Fibroblast of lung (primary cell): ENCODE measurements at regions not wholly inside any gene's neighbourhood (a gene's known extent, or its start where the extent isn't known, plus 50 kb on each side); places are given as distances from the start of the nearest gene placed in this dataset.
A peak's percentile ranks its signal among the peaks of the same experiment; 100 is the strongest.

Experiments
- DNase-seq, 2 donors: peaks; one replicate each; pipeline versions ENCODE4 v3.0.0 to v3.0.0-alpha.2; 2010; ENCODE audit warnings: low read depth in 2 of 2
- H2AFZ ChIP-seq: 2 replicates; pipeline ENCODE4 v1.5.1; 2012; ENCODE audit warnings: low read length, control low read depth, inconsistent platforms
- H3K27ac ChIP-seq: 2 replicates; pipeline ENCODE4 v1.5.1; 2011; ENCODE audit warnings: low read length, control low read depth; ENCODE audit not compliant: insufficient read depth
- H3K27me3 ChIP-seq: 2 replicates; pipeline ENCODE4 v1.5.1; 2011; ENCODE audit warnings: mild to moderate bottlenecking, low read length; ENCODE audit not compliant: control insufficient read depth, insufficient read depth
- H3K36me3 ChIP-seq: 2 replicates; pipeline ENCODE4 v1.5.1; 2011; ENCODE audit warnings: low read length; ENCODE audit not compliant: control insufficient read depth, insufficient read depth
- H3K4me1 ChIP-seq: 2 replicates; pipeline ENCODE4 v1.5.1; 2011; ENCODE audit warnings: low read length; ENCODE audit not compliant: control insufficient read depth, insufficient read depth; ENCODE audit errors: extremely low read depth
- H3K4me2 ChIP-seq: 2 replicates; pipeline ENCODE4 v1.5.1; 2011; ENCODE audit warnings: low read length, control low read depth; ENCODE audit not compliant: insufficient read depth; ENCODE audit errors: extremely low read depth
- H3K4me3 ChIP-seq, 4 experiments: fragments of 200-600 bp in 1 of 4; sonication (generic) in 1 of 4; replicated peaks in 1 of 4; 2 replicates each; pipeline ENCODE4 v1.5.1; 2011 to 2016; ENCODE audit warnings: low read length in 4 of 4, low read depth in 3 of 4, mild to moderate bottlenecking in 3 of 4, control low read depth in 2 of 4, inconsistent platforms in 1 of 4, mixed read lengths in 1 of 4; ENCODE audit not compliant: insufficient read depth in 1 of 4; ENCODE audit errors: control extremely low read depth in 1 of 4
- H3K79me2 ChIP-seq: 2 replicates; pipeline ENCODE4 v1.5.1; 2012; ENCODE audit warnings: mild to moderate bottlenecking, low read length, inconsistent platforms; ENCODE audit not compliant: control insufficient read depth, insufficient read depth
- H3K9ac ChIP-seq: 2 replicates; pipeline ENCODE4 v1.5.1; 2011; ENCODE audit warnings: mild to moderate bottlenecking, low read length, control low read depth; ENCODE audit not compliant: insufficient read depth
- H3K9me3 ChIP-seq: 2 replicates; pipeline ENCODE4 v1.5.1; 2012; ENCODE audit warnings: low read depth, low read length; ENCODE audit not compliant: control insufficient read depth, insufficient read depth
- H4K20me1 ChIP-seq: 2 replicates; pipeline ENCODE4 v1.5.1; 2011; ENCODE audit warnings: low read length; ENCODE audit not compliant: control insufficient read depth, insufficient read depth; ENCODE audit errors: extremely low read depth
- EZH2 ChIP-seq: IDR thresholded peaks from 2 replicates; pipeline ENCODE4 v1.5.1; 2012; ENCODE audit warnings: low read length, control low read depth, mild to moderate bottlenecking; ENCODE audit errors: missing control alignments
- TF ChIP-seq, protein P1 (sequence below), 2 donors: IDR thresholded peaks in 1 of 2; conservative IDR thresholded peaks in 1 of 2; 1 replicate in 1 of 2; 2 replicates in 1 of 2; pipeline ENCODE4 v1.5.1; 2011 to 2012; ENCODE audit warnings: low read length in 2 of 2, control low read depth in 1 of 2, inconsistent platforms in 1 of 2, low read depth in 1 of 2, mild to moderate bottlenecking in 1 of 2

DNA sequence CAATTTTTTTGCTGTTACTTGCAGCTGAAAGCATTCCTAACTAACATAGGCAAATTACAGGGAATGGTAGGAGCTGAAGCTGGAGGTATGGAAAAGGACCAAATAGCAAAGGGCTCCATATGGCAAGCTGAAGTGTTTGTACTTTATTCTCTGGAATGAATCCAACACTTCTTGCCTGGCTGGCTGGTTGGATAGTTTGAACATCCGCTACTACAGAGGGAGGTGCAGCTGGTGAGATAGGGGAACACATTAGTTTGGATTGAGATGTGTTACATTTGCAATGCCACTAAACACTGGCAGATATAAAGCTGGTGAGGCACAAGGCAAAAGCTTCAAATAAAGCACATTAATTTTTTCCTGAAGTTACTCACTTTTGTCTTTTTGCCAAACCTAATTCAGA is 291.5 kb downstream of the SP3 start:
- H3K4me2 ChIP-seq = no peak overlapping the region
- no peaks in the 10 kb centered on the region for H3K27me3 ChIP-seq
- H3K27ac ChIP-seq = no peak overlapping the region
- H3K4me3 ChIP-seq = no peak overlapping the region
- DNase-seq = peak in 1 of 2 donors; percentile 28
- no peaks in the 10 kb centered on the region for H4K20me1 ChIP-seq
- no peaks in the 10 kb centered on the region for H3K9me3 ChIP-seq
- no peak overlapping the region for H3K9ac ChIP-seq
- no peaks in the 10 kb centered on the region for H3K4me1 ChIP-seq
- H2AFZ ChIP-seq = no peak overlapping the region
- no peak for TF ChIP-seq EZH2
- TF ChIP-seq, protein P1, sequence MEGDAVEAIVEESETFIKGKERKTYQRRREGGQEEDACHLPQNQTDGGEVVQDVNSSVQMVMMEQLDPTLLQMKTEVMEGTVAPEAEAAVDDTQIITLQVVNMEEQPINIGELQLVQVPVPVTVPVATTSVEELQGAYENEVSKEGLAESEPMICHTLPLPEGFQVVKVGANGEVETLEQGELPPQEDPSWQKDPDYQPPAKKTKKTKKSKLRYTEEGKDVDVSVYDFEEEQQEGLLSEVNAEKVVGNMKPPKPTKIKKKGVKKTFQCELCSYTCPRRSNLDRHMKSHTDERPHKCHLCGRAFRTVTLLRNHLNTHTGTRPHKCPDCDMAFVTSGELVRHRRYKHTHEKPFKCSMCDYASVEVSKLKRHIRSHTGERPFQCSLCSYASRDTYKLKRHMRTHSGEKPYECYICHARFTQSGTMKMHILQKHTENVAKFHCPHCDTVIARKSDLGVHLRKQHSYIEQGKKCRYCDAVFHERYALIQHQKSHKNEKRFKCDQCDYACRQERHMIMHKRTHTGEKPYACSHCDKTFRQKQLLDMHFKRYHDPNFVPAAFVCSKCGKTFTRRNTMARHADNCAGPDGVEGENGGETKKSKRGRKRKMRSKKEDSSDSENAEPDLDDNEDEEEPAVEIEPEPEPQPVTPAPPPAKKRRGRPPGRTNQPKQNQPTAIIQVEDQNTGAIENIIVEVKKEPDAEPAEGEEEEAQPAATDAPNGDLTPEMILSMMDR (conservative IDR thresholded peaks at IDR 0.05 in 1 of 2, IDR thresholded peaks at IDR 0.05 in 1 of 2; ENCODE audit: low read depth in 1 of 2, low read length in 2 of 2) = no peak
- no peaks in the 10 kb centered on the region for H3K79me2 ChIP-seq
- no peaks in the 10 kb centered on the region for H3K36me3 ChIP-seq

DNA sequence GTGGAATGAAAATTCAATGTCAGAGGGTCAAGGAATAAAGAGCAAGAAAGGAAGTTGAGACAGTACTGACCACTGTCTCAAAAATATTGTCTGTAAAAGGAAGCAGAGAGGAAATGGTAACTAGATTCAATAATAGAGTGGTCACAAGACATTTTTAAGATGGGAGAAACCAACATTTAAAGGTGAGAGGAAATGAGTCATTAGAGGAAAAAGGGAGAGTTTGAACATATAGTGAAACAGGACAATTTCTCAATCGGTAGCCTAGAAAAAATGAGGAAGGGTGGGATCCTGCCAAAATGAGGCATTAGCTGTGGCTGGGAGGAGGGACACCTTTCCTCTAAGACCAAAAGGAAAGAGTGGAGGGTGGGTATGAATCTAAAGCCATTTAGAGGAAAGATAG is 288.5 kb downstream of the SP3 start:
- TF ChIP-seq, protein P1 (conservative IDR thresholded peaks at IDR 0.05 in 1 of 2, IDR thresholded peaks at IDR 0.05 in 1 of 2; ENCODE audit: low read depth in 1 of 2, low read length in 2 of 2) = no peak
- TF ChIP-seq EZH2 = no peak
- H3K79me2 ChIP-seq = no peaks in the 10 kb centered on the region
- H4K20me1 ChIP-seq = no peaks in the 10 kb centered on the region
- no peak overlapping the region for H3K4me2 ChIP-seq
- H3K9ac ChIP-seq = no peak overlapping the region
- H3K27ac ChIP-seq = no peak overlapping the region
- no peaks in the 10 kb centered on the region for H3K4me1 ChIP-seq
- H3K4me3 ChIP-seq = no peak overlapping the region
- DNase-seq = no peak
- H2AFZ ChIP-seq = no peak overlapping the region
- no peaks in the 10 kb centered on the region for H3K36me3 ChIP-seq
- H3K27me3 ChIP-seq = no peaks in the 10 kb centered on the region
- no peaks in the 10 kb centered on the region for H3K9me3 ChIP-seq

DNA sequence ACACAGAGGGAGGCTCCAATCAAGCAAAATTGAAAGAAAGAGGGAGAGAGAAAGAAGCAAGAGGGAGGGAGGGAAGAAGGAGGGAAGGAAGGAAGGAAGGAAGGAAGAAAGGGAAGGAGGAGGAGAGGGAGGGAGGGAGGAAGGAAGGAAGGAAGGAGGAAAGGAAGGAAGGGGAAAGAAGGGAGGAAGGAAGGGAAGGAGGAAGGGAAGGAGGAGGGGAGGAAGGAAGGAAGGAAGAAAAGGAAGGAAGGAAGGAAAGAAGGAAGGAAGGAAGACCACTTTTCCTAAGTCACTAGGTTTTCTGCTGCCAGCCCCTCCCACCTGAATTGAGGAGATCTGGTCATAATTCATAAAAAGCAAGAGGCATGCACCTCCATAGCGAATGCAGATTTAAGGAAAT is 287.0 kb downstream of the SP3 start:
- H3K4me2 ChIP-seq = no peak overlapping the region

More for the DNA sequence above, 287.0 kb downstream of the SP3 start:
- TF ChIP-seq EZH2 = no peak
- TF ChIP-seq, protein P1 (conservative IDR thresholded peaks at IDR 0.05 in 1 of 2, IDR thresholded peaks at IDR 0.05 in 1 of 2; ENCODE audit: low read depth in 1 of 2, low read length in 2 of 2) = no peak
- Histone ChIP-seq H3K9me3 (no peaks in the 10 kb centered on the region), H3K27me3 (no peaks in the 10 kb centered on the region), H4K20me1 (no peaks in the 10 kb centered on the region), H3K79me2 (no peaks in the 10 kb centered on the region), H3K4me1 (no peaks in the 10 kb centered on the region), H2AFZ (no peak overlapping the region), H3K27ac (no peak overlapping the region), H3K4me3 (no peak overlapping the region), H3K36me3 (no peaks in the 10 kb centered on the region), H3K9ac (no peak overlapping the region)
- DNase-seq = no peak
